ENCODE measurements at regions not wholly inside any gene's neighbourhood (a gene's known extent, or its start where the extent isn't known, plus 50 kb on each side); places are given as distances from the start of the nearest gene placed in this dataset.

- Mint-ChIP-seq H3K27ac (ENCODE audit: low read depth, unreplicated experiment) (no peak overlapping the region), H3K9me3 (ENCODE audit: unreplicated experiment) (no peaks in the 10 kb centered on the region), H3K27me3 (ENCODE audit: insufficient read depth, unreplicated experiment) (no peaks in the 10 kb centered on the region), H3K4me1 (ENCODE audit: insufficient read depth, unreplicated experiment) (no peaks in the 10 kb centered on the region), H3K4me3 (ENCODE audit: unreplicated experiment) (no peak overlapping the region), H3K36me3 (ENCODE audit: insufficient read depth, unreplicated experiment) (no peaks in the 10 kb centered on the region)
- intact Hi-C loops (cut with micrococcal nuclease) = no loop called here
- no peak for DNase-seq (ENCODE audit: unreplicated experiment)
- no TSS peak for BruUV-seq (replicated peaks)
- no peak for TF ChIP-seq CTCF (IDR thresholded peaks at IDR 0.05; ENCODE audit: unreplicated experiment)
- CTCF ChIA-PET = interaction anchor here (0.5 kb wide), 1 partner anchor 201 kb away, joined by 5 read pairs; no protein-coding TSS in a partner anchor
- POLR2A ChIA-PET = interaction anchor here (0.5 kb wide), 1 partner anchor 295 kb away, joined by 3 read pairs; no protein-coding TSS in a partner anchor
Measured at GRCh38 chr10:2012209-2012608, 274.9 kb upstream of the ADARB2 start.

- no peaks in the 10 kb centered on the region for H3K4me1 Mint-ChIP-seq (ENCODE audit: insufficient read depth, unreplicated experiment)
- H3K9me3 Mint-ChIP-seq (ENCODE audit: unreplicated experiment) = no peaks in the 10 kb centered on the region
- ChIA-PET POLR2A (no interaction called here), CTCF (no interaction called here)
- no peak overlapping the region for H3K4me3 Mint-ChIP-seq (ENCODE audit: unreplicated experiment)
- BruUV-seq (replicated peaks) = no TSS peak
- no peak for TF ChIP-seq CTCF (IDR thresholded peaks at IDR 0.05; ENCODE audit: unreplicated experiment)
- no peaks in the 10 kb centered on the region for H3K36me3 Mint-ChIP-seq (ENCODE audit: insufficient read depth, unreplicated experiment)
- no peak overlapping the region for H3K27ac Mint-ChIP-seq (ENCODE audit: low read depth, unreplicated experiment)
- intact Hi-C loops (cut with micrococcal nuclease) = no loop called here
- no peaks in the 10 kb centered on the region for H3K27me3 Mint-ChIP-seq (ENCODE audit: insufficient read depth, unreplicated experiment)
- no peak for DNase-seq (ENCODE audit: unreplicated experiment)
Measured at GRCh38 chr10:2011106-2011716, 273.9 kb upstream of the ADARB2 start.

- BruUV-seq (replicated peaks) = no TSS peak
- no peaks in the 10 kb centered on the region for H3K9me3 Mint-ChIP-seq (ENCODE audit: unreplicated experiment)
- no peaks in the 10 kb centered on the region for H3K27me3 Mint-ChIP-seq (ENCODE audit: insufficient read depth, unreplicated experiment)
- H3K27ac Mint-ChIP-seq (ENCODE audit: low read depth, unreplicated experiment) = no peak overlapping the region
- no peaks in the 10 kb centered on the region for H3K36me3 Mint-ChIP-seq (ENCODE audit: insufficient read depth, unreplicated experiment)
- intact Hi-C loops (cut with micrococcal nuclease) = no loop called here
- no peaks in the 10 kb centered on the region for H3K4me1 Mint-ChIP-seq (ENCODE audit: insufficient read depth, unreplicated experiment)
- CTCF ChIA-PET = no interaction called here
- H3K4me3 Mint-ChIP-seq (ENCODE audit: unreplicated experiment) = no peak overlapping the region
- POLR2A ChIA-PET = no interaction called here
- TF ChIP-seq CTCF (IDR thresholded peaks at IDR 0.05; ENCODE audit: unreplicated experiment) = no peak
- no peak for DNase-seq (ENCODE audit: unreplicated experiment)
Measured at GRCh38 chr10:2005546-2005945, 268.2 kb upstream of the ADARB2 start.

- H3K4me1 Mint-ChIP-seq (ENCODE audit: insufficient read depth, unreplicated experiment) = no peaks in the 10 kb centered on the region
- no TSS peak for BruUV-seq (replicated peaks)
- no peak for TF ChIP-seq CTCF (IDR thresholded peaks at IDR 0.05; ENCODE audit: unreplicated experiment)
- intact Hi-C loops (cut with micrococcal nuclease) = no loop called here
- no peak overlapping the region for H3K27ac Mint-ChIP-seq (ENCODE audit: low read depth, unreplicated experiment)
- H3K27me3 Mint-ChIP-seq (ENCODE audit: insufficient read depth, unreplicated experiment) = no peaks in the 10 kb centered on the region
- peaks cover 17% of the 10 kb centered on the region for H3K9me3 Mint-ChIP-seq (ENCODE audit: unreplicated experiment)
- DNase-seq (ENCODE audit: unreplicated experiment) = no peak
- no peaks in the 10 kb centered on the region for H3K36me3 Mint-ChIP-seq (ENCODE audit: insufficient read depth, unreplicated experiment)
- CTCF ChIA-PET = no interaction called here
- POLR2A ChIA-PET = no interaction called here
- H3K4me3 Mint-ChIP-seq (ENCODE audit: unreplicated experiment) = no peak overlapping the region
Measured at GRCh38 chr10:1992930-1993329, 255.6 kb upstream of the ADARB2 start.

Data from MCF 10A (cell line).